HG03060 (cell line): ENCODE measurements at regions not wholly inside any gene's neighbourhood (a gene's known extent, or its start where the extent isn't known, plus 50 kb on each side); places are given as distances from the start of the nearest gene placed in this dataset.
"Not testable (repeated sequence)": the region's sequence is repeated elsewhere in the genome, so short reads cannot be mapped to it uniquely, and the experiment has no call there.

Source experiments
- ATAC-seq: cut with Tn5 transposase; IDR thresholded peaks from one replicate; pipeline ENCODE4 v1.9.1; 2021; ENCODE audit warnings: low read depth, moderate number of reproducible peaks; ENCODE audit not compliant: unreplicated experiment

GRCh38 chr11:116357784-116358544, 414.8 kb downstream of the BUD13 start:
- no peak for ATAC-seq

GRCh38 chr11:116356451-116356850, 416.3 kb downstream of the BUD13 start:
- no peak for ATAC-seq

GRCh38 chr11:116355104-116355503, 417.7 kb downstream of the BUD13 start:
- no peak for ATAC-seq

GRCh38 chr11:116353589-116353988, 419.2 kb downstream of the BUD13 start:
- no peak for ATAC-seq

- no peak for ATAC-seq
Measured at GRCh38 chr11:116352881-116353280, 419.9 kb downstream of the BUD13 start.

GRCh38 chr11:116348226-116348625, 424.6 kb downstream of the BUD13 start:
- no peak for ATAC-seq

GRCh38 chr11:116345575-116345974, 427.2 kb downstream of the BUD13 start:
- ATAC-seq = no peak

GRCh38 chr11:116344601-116345000, 428.2 kb downstream of the BUD13 start:
- no peak for ATAC-seq

GRCh38 chr11:116343270-116343669, 429.5 kb downstream of the BUD13 start:
- ATAC-seq = no peak

- no peak for ATAC-seq
Measured at GRCh38 chr11:116342148-116342547, 430.6 kb downstream of the BUD13 start.

GRCh38 chr11:116339306-116340098, 433.3 kb downstream of the BUD13 start:
- ATAC-seq = no peak

- not testable (repeated sequence) for ATAC-seq
Measured at GRCh38 chr11:116338500-116338899, 434.3 kb downstream of the BUD13 start.

- no peak for ATAC-seq
Measured at GRCh38 chr11:116336540-116336939, 436.2 kb downstream of the BUD13 start.

GRCh38 chr11:116335891-116336290, 436.9 kb downstream of the BUD13 start:
- ATAC-seq = no peak

- no peak for ATAC-seq
Measured at GRCh38 chr11:116335078-116335477, 437.7 kb downstream of the BUD13 start.

GRCh38 chr11:116334596-116334995, 438.2 kb downstream of the BUD13 start:
- no peak for ATAC-seq

GRCh38 chr11:116333001-116333535, 439.7 kb downstream of the BUD13 start:
- ATAC-seq = no peak

- ATAC-seq = no peak
Measured at GRCh38 chr11:116332391-116332790, 440.4 kb downstream of the BUD13 start.

- no peak for ATAC-seq
Measured at GRCh38 chr11:116331381-116331780, 441.4 kb downstream of the BUD13 start.

GRCh38 chr11:116330439-116331185, 442.2 kb downstream of the BUD13 start:
- no peak for ATAC-seq
